HCT116 (cell line): ENCODE measurements at regions not wholly inside any gene's neighbourhood (a gene's known extent, or its start where the extent isn't known, plus 50 kb on each side); places are given as distances from the start of the nearest gene placed in this dataset.

Experiments
- EZH2 ChIP-seq: fragments of 200-600 bp; sonication (generic); IDR thresholded peaks from 2 replicates; pipeline ENCODE4 v1.6.1; 2017; ENCODE audit warnings: antibody characterized with exemption, mixed run types
- POLR2AphosphoS5 ChIP-seq: IDR thresholded peaks from 2 replicates; pipeline ENCODE4 v1.6.1; 2011; ENCODE audit warnings: mild to moderate bottlenecking, low read depth, low read length, moderate library complexity
- RAD21 ChIP-seq: IDR thresholded peaks from 2 replicates; pipeline ENCODE4 v1.6.1; 2012; ENCODE audit warnings: low read depth, mild to moderate bottlenecking
- SRF ChIP-seq: IDR thresholded peaks from 2 replicates; pipeline ENCODE4 v1.6.1; 2012; ENCODE audit warnings: low read depth
- TF ChIP-seq, protein P1 (sequence below), 3 experiments: fragments of 200-600 bp in 1 of 3; sonication (generic) in 1 of 3; IDR thresholded peaks in 2 of 3; conservative IDR thresholded peaks in 1 of 3; 2 replicates each; pipeline ENCODE4 v1.5.1; 2012 to 2017; ENCODE audit warnings: low read depth in 2 of 3, low read length in 2 of 3, antibody characterized with exemption in 1 of 3, borderline replicate concordance in 1 of 3, control low read depth in 1 of 3, mild to moderate bottlenecking in 1 of 3, mixed read lengths in 1 of 3, mixed run types in 1 of 3, moderate library complexity in 1 of 3; ENCODE audit not compliant: insufficient read depth in 1 of 3
- TF ChIP-seq, protein P2 (sequence below): IDR thresholded peaks from 2 replicates; pipeline ENCODE4 v1.6.1; 2011; ENCODE audit warnings: mild to moderate bottlenecking, low read length, moderate library complexity; ENCODE audit not compliant: insufficient replicate concordance; ENCODE audit errors: extremely low read depth

DNA sequence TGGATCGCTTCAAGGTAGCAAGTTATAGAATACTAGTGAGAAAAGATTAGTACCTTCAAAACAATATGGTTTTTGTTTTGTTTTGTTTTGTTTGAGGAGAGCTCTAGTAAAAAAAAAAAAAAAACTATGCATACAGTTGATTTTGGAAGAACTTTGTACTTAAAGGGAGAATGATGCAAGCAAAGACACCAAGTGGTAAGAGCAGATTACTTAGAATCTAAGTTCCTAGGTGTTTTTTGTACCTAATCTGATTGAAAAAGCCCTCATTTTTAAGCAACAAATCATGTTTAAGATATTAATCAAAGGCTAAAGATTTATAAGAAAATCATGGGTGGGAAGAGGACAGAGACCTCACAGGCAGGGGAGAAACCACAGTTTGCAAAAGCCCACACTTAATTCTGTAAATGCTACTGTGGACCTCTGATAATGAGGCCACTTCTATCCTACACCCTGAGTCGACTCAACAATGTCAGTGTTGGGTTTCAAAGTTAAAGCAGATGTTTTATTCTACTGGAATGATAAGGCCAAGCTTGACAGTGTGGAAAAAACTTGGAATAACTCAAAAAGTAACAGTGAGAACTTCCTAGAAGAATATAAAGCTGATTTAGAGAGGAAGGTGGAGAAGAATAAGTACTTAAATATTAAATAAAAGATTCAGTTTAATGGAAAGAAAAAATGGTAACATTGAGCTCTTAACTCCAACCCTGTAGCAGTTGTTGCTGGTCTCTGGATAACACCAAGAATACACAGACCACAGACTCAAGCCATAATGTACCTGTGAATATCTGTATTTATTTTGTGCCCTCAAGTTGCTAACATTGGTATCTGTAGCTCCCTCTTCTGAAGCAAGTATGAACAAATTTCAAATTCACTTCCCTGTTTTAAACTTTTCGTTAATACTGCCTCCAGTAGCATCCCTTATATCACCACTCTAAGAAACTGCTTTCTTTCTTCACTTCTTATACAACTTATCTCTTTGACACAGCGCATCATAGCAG is 1047.8 kb downstream of the EPHA7 start:
- TF ChIP-seq POLR2AphosphoS5: no peak
- TF ChIP-seq, protein P1, sequence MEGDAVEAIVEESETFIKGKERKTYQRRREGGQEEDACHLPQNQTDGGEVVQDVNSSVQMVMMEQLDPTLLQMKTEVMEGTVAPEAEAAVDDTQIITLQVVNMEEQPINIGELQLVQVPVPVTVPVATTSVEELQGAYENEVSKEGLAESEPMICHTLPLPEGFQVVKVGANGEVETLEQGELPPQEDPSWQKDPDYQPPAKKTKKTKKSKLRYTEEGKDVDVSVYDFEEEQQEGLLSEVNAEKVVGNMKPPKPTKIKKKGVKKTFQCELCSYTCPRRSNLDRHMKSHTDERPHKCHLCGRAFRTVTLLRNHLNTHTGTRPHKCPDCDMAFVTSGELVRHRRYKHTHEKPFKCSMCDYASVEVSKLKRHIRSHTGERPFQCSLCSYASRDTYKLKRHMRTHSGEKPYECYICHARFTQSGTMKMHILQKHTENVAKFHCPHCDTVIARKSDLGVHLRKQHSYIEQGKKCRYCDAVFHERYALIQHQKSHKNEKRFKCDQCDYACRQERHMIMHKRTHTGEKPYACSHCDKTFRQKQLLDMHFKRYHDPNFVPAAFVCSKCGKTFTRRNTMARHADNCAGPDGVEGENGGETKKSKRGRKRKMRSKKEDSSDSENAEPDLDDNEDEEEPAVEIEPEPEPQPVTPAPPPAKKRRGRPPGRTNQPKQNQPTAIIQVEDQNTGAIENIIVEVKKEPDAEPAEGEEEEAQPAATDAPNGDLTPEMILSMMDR (IDR thresholded peaks at IDR 0.05 in 2 of 3, conservative IDR thresholded peaks at IDR 0.05 in 1 of 3; ENCODE audit: borderline replicate concordance in 1 of 3, insufficient read depth in 1 of 3, low read depth in 2 of 3, low read length in 2 of 3): no peak
- TF ChIP-seq, protein P2, sequence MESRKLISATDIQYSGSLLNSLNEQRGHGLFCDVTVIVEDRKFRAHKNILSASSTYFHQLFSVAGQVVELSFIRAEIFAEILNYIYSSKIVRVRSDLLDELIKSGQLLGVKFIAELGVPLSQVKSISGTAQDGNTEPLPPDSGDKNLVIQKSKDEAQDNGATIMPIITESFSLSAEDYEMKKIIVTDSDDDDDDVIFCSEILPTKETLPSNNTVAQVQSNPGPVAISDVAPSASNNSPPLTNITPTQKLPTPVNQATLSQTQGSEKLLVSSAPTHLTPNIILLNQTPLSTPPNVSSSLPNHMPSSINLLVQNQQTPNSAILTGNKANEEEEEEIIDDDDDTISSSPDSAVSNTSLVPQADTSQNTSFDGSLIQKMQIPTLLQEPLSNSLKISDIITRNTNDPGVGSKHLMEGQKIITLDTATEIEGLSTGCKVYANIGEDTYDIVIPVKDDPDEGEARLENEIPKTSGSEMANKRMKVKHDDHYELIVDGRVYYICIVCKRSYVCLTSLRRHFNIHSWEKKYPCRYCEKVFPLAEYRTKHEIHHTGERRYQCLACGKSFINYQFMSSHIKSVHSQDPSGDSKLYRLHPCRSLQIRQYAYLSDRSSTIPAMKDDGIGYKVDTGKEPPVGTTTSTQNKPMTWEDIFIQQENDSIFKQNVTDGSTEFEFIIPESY: no peak
- no peak for TF ChIP-seq EZH2
- no peak for TF ChIP-seq SRF
- TF ChIP-seq RAD21: no peak
